Esophagus (tissue), 2 donors: ENCODE measurements at regions not wholly inside any gene's neighbourhood (a gene's known extent, or its start where the extent isn't known, plus 50 kb on each side); places are given as distances from the start of the nearest gene placed in this dataset.

Source experiments
- H3K27ac ChIP-seq, 2 donors: one replicate each; pipeline ENCODE4 v1.5.1; 2013; ENCODE audit warnings: low read depth in 2 of 2, mild to moderate bottlenecking in 2 of 2, inconsistent platforms in 1 of 2, low read length in 1 of 2, moderate library complexity in 1 of 2
- H3K27me3 ChIP-seq, 2 donors: one replicate each; pipeline ENCODE4 v1.6.1; 2013; ENCODE audit warnings: low read length in 2 of 2, control low read depth in 1 of 2, mild to moderate bottlenecking in 1 of 2; ENCODE audit not compliant: insufficient read depth in 2 of 2, control insufficient read depth in 1 of 2
- H3K36me3 ChIP-seq, 2 donors: one replicate each; pipeline ENCODE4 v1.6.1; 2013; ENCODE audit warnings: low read length in 1 of 2; ENCODE audit not compliant: control insufficient read depth in 2 of 2, insufficient read depth in 2 of 2
- H3K4me1 ChIP-seq, 2 donors: one replicate each; pipeline ENCODE4 v1.6.1; 2013; ENCODE audit warnings: low read length in 1 of 2; ENCODE audit not compliant: control insufficient read depth in 2 of 2, insufficient read depth in 2 of 2
- H3K4me3 ChIP-seq, 2 donors: one replicate each; pipeline ENCODE4 v1.5.1; 2013; ENCODE audit warnings: low read length in 2 of 2, mild to moderate bottlenecking in 2 of 2, low read depth in 1 of 2, moderate library complexity in 1 of 2
- H3K9me3 ChIP-seq, 2 donors: one replicate each; pipeline ENCODE4 v1.6.1; 2013; ENCODE audit warnings: mild to moderate bottlenecking in 2 of 2, low read depth in 1 of 2, low read length in 1 of 2, moderate library complexity in 1 of 2; ENCODE audit not compliant: control insufficient read depth in 2 of 2, insufficient read depth in 1 of 2
- WGBS, 2 donors: extraction: QIAGEN DNeasy Blood & Tissue Kit; methylation state at CpG; one replicate each; pipeline ENCODE4 v1.1.7; 2013; 5-methylcytosine and 5-hydroxymethylcytosine counted together
- donor health status: healthy with polysubstance abuse.
- donor health status: Bipolar disorder and iron deficiency.

GRCh38 chr2:41771710-41772109, 276.1 kb upstream of the PKDCC start:
- Histone ChIP-seq H3K27me3 (no peaks in the 10 kb centered on the region), H3K4me1 (no peaks in the 10 kb centered on the region), H3K36me3 (no peaks in the 10 kb centered on the region), H3K4me3 (no peak overlapping the region), H3K9me3 (no peaks in the 10 kb centered on the region), H3K27ac (no peak overlapping the region)
- WGBS, 2 donors = 90 to 100% methylated on average over 1 of the region's 1 CpG

- WGBS, 2 donors = 88 to 89% methylated on average over 4 of the region's 4 CpGs
These were observed 275.1 kb upstream of the PKDCC start for GRCh38 chr2:41772697-41773096.

GRCh38 chr2:41774011-41774605, 273.7 kb upstream of the PKDCC start:
- peaks cover 0 to 3% of the 10 kb centered on the region in 2 donors for H3K27me3 ChIP-seq
- 85 to 87% methylated on average over 3 of the region's 3 CpGs for WGBS, 2 donors
- H3K4me1 ChIP-seq = no peaks in the 10 kb centered on the region
- no peak overlapping the region for H3K27ac ChIP-seq
- no peaks in the 10 kb centered on the region for H3K9me3 ChIP-seq
- no peak overlapping the region for H3K4me3 ChIP-seq
- H3K36me3 ChIP-seq = no peaks in the 10 kb centered on the region

More at GRCh38 chr2:41772697-41773096, 275.1 kb upstream of the PKDCC start:
- Histone ChIP-seq H3K36me3 (no peaks in the 10 kb centered on the region), H3K4me1 (no peaks in the 10 kb centered on the region), H3K9me3 (no peaks in the 10 kb centered on the region), H3K27me3 (no peaks in the 10 kb centered on the region), H3K27ac (no peak overlapping the region), H3K4me3 (no peak overlapping the region)

- Histone ChIP-seq H3K36me3 (no peaks in the 10 kb centered on the region), H3K27ac (no peak overlapping the region), H3K27me3 (peaks cover 0 to 3% of the 10 kb centered on the region in 2 donors), H3K4me1 (no peaks in the 10 kb centered on the region), H3K9me3 (no peaks in the 10 kb centered on the region), H3K4me3 (no peak overlapping the region)
- WGBS, 2 donors = 67 to 69% methylated on average over 4 of the region's 4 CpGs
These were observed 272.3 kb upstream of the PKDCC start for GRCh38 chr2:41775366-41776025.

GRCh38 chr2:41779888-41780287, 267.9 kb upstream of the PKDCC start:
- H3K27ac ChIP-seq = no peak overlapping the region
- H3K9me3 ChIP-seq = no peaks in the 10 kb centered on the region
- WGBS, 2 donors = 44 to 57% methylated on average over 3 of the region's 3 CpGs
- H3K36me3 ChIP-seq = no peaks in the 10 kb centered on the region
- no peaks in the 10 kb centered on the region for H3K4me1 ChIP-seq
- H3K27me3 ChIP-seq = peaks cover 0 to 5% of the 10 kb centered on the region in 2 donors
- H3K4me3 ChIP-seq = no peak overlapping the region

GRCh38 chr2:41782306-41783158, 265.3 kb upstream of the PKDCC start:
- WGBS, 2 donors = 27 to 30% methylated on average over 6 of the region's 6 CpGs
- no peaks in the 10 kb centered on the region for H3K4me1 ChIP-seq
- peaks cover 0 to 5% of the 10 kb centered on the region in 2 donors for H3K27me3 ChIP-seq
- H3K9me3 ChIP-seq = no peaks in the 10 kb centered on the region
- no peaks in the 10 kb centered on the region for H3K36me3 ChIP-seq
- no peak overlapping the region for H3K27ac ChIP-seq
- H3K4me3 ChIP-seq = no peak overlapping the region

- no peaks in the 10 kb centered on the region for H3K9me3 ChIP-seq
- no peaks in the 10 kb centered on the region for H3K4me1 ChIP-seq
- no peak overlapping the region for H3K4me3 ChIP-seq
- H3K36me3 ChIP-seq = no peaks in the 10 kb centered on the region
- 81 to 82% methylated on average over 6 of the region's 6 CpGs for WGBS, 2 donors
- no peak overlapping the region for H3K27ac ChIP-seq
- H3K27me3 ChIP-seq = peaks cover 0 to 2% of the 10 kb centered on the region in 2 donors
These were observed 263.3 kb upstream of the PKDCC start for GRCh38 chr2:41784496-41784895.

- Histone ChIP-seq H3K27me3 (peaks cover 0 to 2% of the 10 kb centered on the region in 2 donors), H3K4me3 (no peak overlapping the region), H3K36me3 (no peaks in the 10 kb centered on the region), H3K27ac (no peak overlapping the region), H3K9me3 (no peaks in the 10 kb centered on the region), H3K4me1 (no peaks in the 10 kb centered on the region)
- 71% methylated on average over 10 of the region's 10 CpGs for WGBS, 2 donors
These were observed 262.4 kb upstream of the PKDCC start for GRCh38 chr2:41785251-41786022.

- H3K9me3 ChIP-seq = no peaks in the 10 kb centered on the region
- no peaks in the 10 kb centered on the region for H3K27me3 ChIP-seq
- H3K4me3 ChIP-seq = no peak overlapping the region
- 53 to 56% methylated on average over 1 of the region's 1 CpG for WGBS, 2 donors
- no peaks in the 10 kb centered on the region for H3K36me3 ChIP-seq
- no peak overlapping the region for H3K27ac ChIP-seq
- H3K4me1 ChIP-seq = no peaks in the 10 kb centered on the region
These were observed 256.3 kb upstream of the PKDCC start for GRCh38 chr2:41791523-41791922.
